ENCODE measurements at regions not wholly inside any gene's neighbourhood (a gene's known extent, or its start where the extent isn't known, plus 50 kb on each side); places are given as distances from the start of the nearest gene placed in this dataset.

GRCh38 chr3:18744472-18744871, 319.3 kb upstream of the SATB1 start:
- no peak for DNase-seq (ENCODE audit: low spot score)
- no peak for TF ChIP-seq CTCF (IDR thresholded peaks at IDR 0.05; ENCODE audit: borderline replicate concordance, control extremely low read depth, extremely low read depth, insufficient read depth, missing control alignments)
- in situ Hi-C loops (cut with MboI; ENCODE audit: low sequenced_read_pairs, unreplicated experiment): no loop called here

GRCh38 chr3:18743761-18744160, 318.6 kb upstream of the SATB1 start:
- no peak for DNase-seq (ENCODE audit: low spot score)
- TF ChIP-seq CTCF (IDR thresholded peaks at IDR 0.05; ENCODE audit: borderline replicate concordance, control extremely low read depth, extremely low read depth, insufficient read depth, missing control alignments): no peak
- in situ Hi-C loops (cut with MboI; ENCODE audit: low sequenced_read_pairs, unreplicated experiment): no loop called here

- DNase-seq (ENCODE audit: low spot score): no peak
- no peak for TF ChIP-seq CTCF (IDR thresholded peaks at IDR 0.05; ENCODE audit: borderline replicate concordance, control extremely low read depth, extremely low read depth, insufficient read depth, missing control alignments)
- in situ Hi-C loops (cut with MboI; ENCODE audit: low sequenced_read_pairs, unreplicated experiment): no loop called here
Measured at GRCh38 chr3:18740631-18741583, 315.8 kb upstream of the SATB1 start.

- no peak for DNase-seq (ENCODE audit: low spot score)
- in situ Hi-C loops (cut with MboI; ENCODE audit: low sequenced_read_pairs, unreplicated experiment): no loop called here
- TF ChIP-seq CTCF (IDR thresholded peaks at IDR 0.05; ENCODE audit: borderline replicate concordance, control extremely low read depth, extremely low read depth, insufficient read depth, missing control alignments): no peak
Measured at GRCh38 chr3:18739099-18739433, 313.9 kb upstream of the SATB1 start.

- TF ChIP-seq CTCF (IDR thresholded peaks at IDR 0.05; ENCODE audit: borderline replicate concordance, control extremely low read depth, extremely low read depth, insufficient read depth, missing control alignments): no peak
- in situ Hi-C loops (cut with MboI; ENCODE audit: low sequenced_read_pairs, unreplicated experiment): no loop called here
- DNase-seq (ENCODE audit: low spot score): no peak
Measured at GRCh38 chr3:18738393-18739098, 313.4 kb upstream of the SATB1 start.

- no peak for DNase-seq (ENCODE audit: low spot score)
- in situ Hi-C loops (cut with MboI; ENCODE audit: low sequenced_read_pairs, unreplicated experiment): no loop called here
- no peak for TF ChIP-seq CTCF (IDR thresholded peaks at IDR 0.05; ENCODE audit: borderline replicate concordance, control extremely low read depth, extremely low read depth, insufficient read depth, missing control alignments)
Measured at GRCh38 chr3:18735005-18735404, 309.9 kb upstream of the SATB1 start.

Data from GM13976 (cell line).